OCI-LY3 (cell line): ENCODE measurements at regions not wholly inside any gene's neighbourhood (a gene's known extent, or its start where the extent isn't known, plus 50 kb on each side); places are given as distances from the start of the nearest gene placed in this dataset.

Experiments used
- H2AFZ ChIP-seq: fragments of 200-600, 300-600 bp; shearing (Covaris generic); 2 replicates; pipeline ENCODE4 v1.6.0; 2014; ENCODE audit warnings: antibody characterized with exemption, low read depth, low read length
- H3K27ac ChIP-seq: fragments of 200-600, 300-600 bp; sonication (generic); 2 replicates; pipeline ENCODE4 v1.5.1; 2014; ENCODE audit warnings: mild to moderate bottlenecking, low read length, moderate library complexity, mixed read lengths
- H3K27me3 ChIP-seq: fragments of 200-600, 300-600 bp; sonication (generic); 2 replicates; pipeline ENCODE4 v1.6.1; 2014; ENCODE audit warnings: low read depth, low read length, mixed read lengths
- H3K36me3 ChIP-seq: fragments of 200-600, 300-600 bp; sonication (generic); replicated peaks from 2 replicates; pipeline ENCODE3; 2014; ENCODE audit warnings: low read depth, low read length, mixed read lengths
- H3K4me1 ChIP-seq: fragments of 300-600, 200-600 bp; sonication (generic); 2 replicates; pipeline ENCODE4 v1.6.1; 2014; ENCODE audit warnings: low read length, mixed read lengths
- H3K4me2 ChIP-seq: fragments of 200-600, 300-600 bp; sonication (generic); 2 replicates; pipeline ENCODE4 v1.6.1; 2014; ENCODE audit warnings: low read length, mixed read lengths
- H3K4me3 ChIP-seq: fragments of 300-600, 200-600 bp; sonication (generic); 2 replicates; pipeline ENCODE4 v1.5.1; 2014; ENCODE audit warnings: antibody characterized with exemption, mild to moderate bottlenecking, low read length, moderate library complexity
- H3K79me2 ChIP-seq: fragments of 300-600, 200-600 bp; shearing (Covaris generic); 2 replicates; pipeline ENCODE4 v1.6.1; 2014; ENCODE audit warnings: mild to moderate bottlenecking, low read length, mixed read lengths
- H3K9ac ChIP-seq: fragments of 300-600, 200-600 bp; shearing (Covaris generic); 2 replicates; pipeline ENCODE4 v1.6.0; 2014; ENCODE audit warnings: mild to moderate bottlenecking, low read length, moderate library complexity
- H3K9me3 ChIP-seq: fragments of 200-600, 300-600 bp; shearing (Covaris generic); 2 replicates; pipeline ENCODE4 v1.6.1; 2014; ENCODE audit warnings: low read length, mixed read lengths; ENCODE audit not compliant: insufficient read depth
- H4K20me1 ChIP-seq: fragments of 200-600, 300-600 bp; sonication (generic); 2 replicates; pipeline ENCODE4 v1.6.1; 2016; ENCODE audit warnings: low read length, mixed read lengths; ENCODE audit not compliant: insufficient read depth
- EZH2phosphoT487 ChIP-seq: fragments of 200-600 bp; shearing (Covaris generic); IDR thresholded peaks from 2 replicates; pipeline ENCODE4 v1.6.1; 2018; ENCODE audit warnings: antibody characterized with exemption, mixed run types, low read depth
- TF ChIP-seq, protein P1 (sequence below): fragments of 200-600, 300-600 bp; sonication (generic); IDR thresholded peaks from 2 replicates; pipeline ENCODE4 v1.5.1; 2014; ENCODE audit warnings: antibody characterized with exemption, low read length, low read depth

DNA sequence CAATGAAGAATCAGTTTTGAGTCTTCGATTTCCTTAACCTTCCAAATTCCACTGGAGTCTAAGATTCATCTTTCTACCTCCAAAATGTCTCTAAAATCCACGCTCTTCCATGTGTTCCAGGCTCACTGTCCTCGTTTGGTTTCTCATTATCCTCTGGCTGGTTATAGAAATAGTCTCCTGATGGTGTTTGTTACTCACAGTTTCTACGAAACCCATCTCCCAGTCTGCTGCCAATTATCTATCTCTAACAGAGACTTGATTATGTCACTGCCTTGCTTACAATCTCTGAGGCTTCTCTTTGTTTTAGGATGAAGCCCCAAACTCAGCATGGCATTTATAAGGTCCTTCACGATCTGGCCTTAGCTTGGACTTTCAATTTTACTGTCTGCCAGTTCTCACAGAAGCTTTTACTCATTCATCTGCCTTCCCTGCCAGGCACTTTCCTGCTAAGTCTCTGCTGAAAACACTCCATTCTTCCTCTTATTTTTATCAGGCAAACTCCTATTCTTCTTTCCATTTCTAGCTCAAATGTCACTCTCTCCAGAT, 339.6 kb upstream of the SGCD start:
- H3K27ac ChIP-seq = no peak overlapping the region
- H3K79me2 ChIP-seq = no peaks in the 10 kb centered on the region
- H3K4me2 ChIP-seq = no peak overlapping the region
- no peaks in the 10 kb centered on the region for H3K9me3 ChIP-seq
- no peak overlapping the region for H3K9ac ChIP-seq
- H4K20me1 ChIP-seq = no peaks in the 10 kb centered on the region
- no peaks in the 10 kb centered on the region for H3K27me3 ChIP-seq
- no peaks in the 10 kb centered on the region for H3K4me1 ChIP-seq
- no peak overlapping the region for H2AFZ ChIP-seq
- no peaks in the 10 kb centered on the region for H3K36me3 ChIP-seq
- H3K4me3 ChIP-seq = no peak overlapping the region
- no peak for TF ChIP-seq EZH2phosphoT487
- TF ChIP-seq, protein P1, sequence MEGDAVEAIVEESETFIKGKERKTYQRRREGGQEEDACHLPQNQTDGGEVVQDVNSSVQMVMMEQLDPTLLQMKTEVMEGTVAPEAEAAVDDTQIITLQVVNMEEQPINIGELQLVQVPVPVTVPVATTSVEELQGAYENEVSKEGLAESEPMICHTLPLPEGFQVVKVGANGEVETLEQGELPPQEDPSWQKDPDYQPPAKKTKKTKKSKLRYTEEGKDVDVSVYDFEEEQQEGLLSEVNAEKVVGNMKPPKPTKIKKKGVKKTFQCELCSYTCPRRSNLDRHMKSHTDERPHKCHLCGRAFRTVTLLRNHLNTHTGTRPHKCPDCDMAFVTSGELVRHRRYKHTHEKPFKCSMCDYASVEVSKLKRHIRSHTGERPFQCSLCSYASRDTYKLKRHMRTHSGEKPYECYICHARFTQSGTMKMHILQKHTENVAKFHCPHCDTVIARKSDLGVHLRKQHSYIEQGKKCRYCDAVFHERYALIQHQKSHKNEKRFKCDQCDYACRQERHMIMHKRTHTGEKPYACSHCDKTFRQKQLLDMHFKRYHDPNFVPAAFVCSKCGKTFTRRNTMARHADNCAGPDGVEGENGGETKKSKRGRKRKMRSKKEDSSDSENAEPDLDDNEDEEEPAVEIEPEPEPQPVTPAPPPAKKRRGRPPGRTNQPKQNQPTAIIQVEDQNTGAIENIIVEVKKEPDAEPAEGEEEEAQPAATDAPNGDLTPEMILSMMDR = no peak

DNA sequence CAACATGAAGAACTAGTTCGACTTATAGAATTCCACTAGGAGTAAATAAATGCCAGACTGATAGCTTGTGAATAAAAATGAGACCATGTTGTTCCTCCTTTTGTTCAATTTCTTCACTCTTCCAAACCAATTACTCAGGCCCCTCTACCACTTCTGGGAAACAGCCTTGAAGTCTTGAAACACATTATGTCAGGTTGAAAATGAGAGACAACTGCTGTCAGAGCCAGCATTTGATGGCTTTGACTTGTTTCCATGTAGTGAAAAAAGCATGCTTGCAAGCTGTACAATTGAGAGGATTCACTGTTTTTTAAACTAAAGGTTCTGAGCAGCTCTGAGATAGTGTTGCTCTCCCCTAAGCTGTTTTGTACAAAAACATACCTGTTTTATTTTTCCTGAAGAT, 337.1 kb upstream of the SGCD start:
- Histone ChIP-seq H3K4me2 (no peak overlapping the region), H3K27me3 (no peaks in the 10 kb centered on the region), H3K4me1 (no peaks in the 10 kb centered on the region), H2AFZ (no peak overlapping the region), H3K9ac (no peak overlapping the region), H3K27ac (no peak overlapping the region), H3K9me3 (no peaks in the 10 kb centered on the region), H3K79me2 (no peaks in the 10 kb centered on the region), H3K36me3 (no peaks in the 10 kb centered on the region), H4K20me1 (no peaks in the 10 kb centered on the region), H3K4me3 (no peak overlapping the region)
- no peak for TF ChIP-seq EZH2phosphoT487
- TF ChIP-seq, protein P1 = no peak

DNA sequence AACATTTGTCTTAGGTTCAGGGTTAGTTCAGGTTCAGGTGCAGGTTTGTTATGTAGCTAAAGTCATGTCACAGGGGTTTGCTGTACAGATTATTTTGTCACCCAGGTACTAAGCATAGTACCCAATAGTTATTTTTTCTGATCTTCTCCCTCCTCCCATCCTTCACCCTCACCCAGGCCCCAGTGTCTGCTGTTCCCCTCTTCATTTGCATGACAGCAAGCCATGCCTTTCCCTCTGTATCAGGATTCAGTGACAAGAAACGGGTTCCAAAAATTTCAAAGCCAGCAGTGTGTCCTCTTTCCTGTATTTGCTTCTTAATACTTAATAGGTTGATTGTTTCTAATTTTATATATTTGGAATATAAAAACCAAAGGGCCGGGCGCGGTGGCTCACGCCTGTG, 330.8 kb upstream of the SGCD start:
- H3K27ac ChIP-seq = no peak overlapping the region
- H3K79me2 ChIP-seq = no peaks in the 10 kb centered on the region
- no peak overlapping the region for H2AFZ ChIP-seq
- TF ChIP-seq, protein P1 = no peak
- no peak for TF ChIP-seq EZH2phosphoT487
- no peak overlapping the region for H3K4me2 ChIP-seq
- H3K4me1 ChIP-seq = no peaks in the 10 kb centered on the region
- no peaks in the 10 kb centered on the region for H3K9me3 ChIP-seq
- H4K20me1 ChIP-seq = no peaks in the 10 kb centered on the region
- no peak overlapping the region for H3K4me3 ChIP-seq
- no peaks in the 10 kb centered on the region for H3K27me3 ChIP-seq
- no peaks in the 10 kb centered on the region for H3K36me3 ChIP-seq
- H3K9ac ChIP-seq = no peak overlapping the region

DNA sequence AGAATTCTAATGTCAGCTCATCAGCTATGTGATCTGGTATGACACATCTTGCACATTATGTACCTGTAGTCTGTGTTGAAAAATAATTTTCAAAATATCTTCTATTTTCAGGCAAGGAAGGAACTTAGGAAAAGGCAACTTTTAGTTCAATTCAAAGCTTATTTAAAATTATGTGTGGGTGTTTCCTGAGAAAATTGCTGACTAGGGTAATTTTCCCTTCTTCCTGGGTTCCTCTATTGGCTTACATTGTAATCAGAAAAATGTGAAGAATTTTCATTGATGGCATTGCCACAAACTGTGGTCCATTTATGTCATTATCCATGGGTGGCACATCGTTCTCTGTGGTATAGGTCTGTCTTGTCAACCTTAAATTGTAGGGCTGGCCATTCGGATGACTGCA, 328.7 kb upstream of the SGCD start:
- no peak overlapping the region for H3K27ac ChIP-seq
- no peaks in the 10 kb centered on the region for H3K79me2 ChIP-seq
- H3K4me3 ChIP-seq = no peak overlapping the region
- no peaks in the 10 kb centered on the region for H3K9me3 ChIP-seq
- H3K4me1 ChIP-seq = no peaks in the 10 kb centered on the region
- H3K4me2 ChIP-seq = no peak overlapping the region
- no peak overlapping the region for H2AFZ ChIP-seq
- H3K36me3 ChIP-seq = no peaks in the 10 kb centered on the region
- H3K9ac ChIP-seq = no peak overlapping the region
- TF ChIP-seq EZH2phosphoT487 = no peak
- TF ChIP-seq, protein P1 = no peak
- no peaks in the 10 kb centered on the region for H3K27me3 ChIP-seq
- H4K20me1 ChIP-seq = no peaks in the 10 kb centered on the region
